Endothelial cell of umbilical vein (primary cell): ENCODE measurements at regions not wholly inside any gene's neighbourhood (a gene's known extent, or its start where the extent isn't known, plus 50 kb on each side); places are given as distances from the start of the nearest gene placed in this dataset.

Experiments used
- CTCF ChIP-seq, 2 donors: IDR thresholded peaks; 1 replicate in 1 of 2; 2 replicates in 1 of 2; pipeline ENCODE4 v1.5.1; 2011; ENCODE audit warnings: low read length in 2 of 2, mild to moderate bottlenecking in 2 of 2, moderate library complexity in 2 of 2, control low read depth in 1 of 2, inconsistent platforms in 1 of 2, low read depth in 1 of 2; ENCODE audit not compliant: insufficient read depth in 1 of 2; ENCODE audit errors: extremely low read depth in 1 of 2
- EZH2 ChIP-seq: IDR thresholded peaks from 2 replicates; pipeline ENCODE4 v1.6.1; 2012; ENCODE audit warnings: borderline replicate concordance, low read depth, mild to moderate bottlenecking, moderate library complexity, low read length, inconsistent platforms; ENCODE audit not compliant: severe bottlenecking
- GATA2 ChIP-seq: IDR thresholded peaks from 2 replicates; pipeline ENCODE4 v1.7.0; 2011; ENCODE audit warnings: low read depth, mild to moderate bottlenecking, moderate library complexity, mixed read lengths, low read length; ENCODE audit not compliant: insufficient read length, insufficient read depth
- MAX ChIP-seq: IDR thresholded peaks from 2 replicates; pipeline ENCODE4 v1.6.1; 2011; ENCODE audit not compliant: insufficient read depth, insufficient read length
- MYC ChIP-seq: IDR thresholded peaks from one replicate; pipeline ENCODE4 v1.6.1; 2011; ENCODE audit warnings: mild to moderate bottlenecking, low read depth, low read length
- POLR2A ChIP-seq: IDR thresholded peaks from 2 replicates; pipeline ENCODE4 v1.6.1; 2012; ENCODE audit warnings: low read depth, mild to moderate bottlenecking, control low read depth, low read length
- POLR2AphosphoS5 ChIP-seq: IDR thresholded peaks from 2 replicates; pipeline ENCODE4 v1.6.1; 2012; ENCODE audit warnings: low read depth, mild to moderate bottlenecking, control low read depth, low read length, moderate library complexity; ENCODE audit not compliant: insufficient read depth

- no peak for TF ChIP-seq POLR2A
- TF ChIP-seq CTCF (IDR thresholded peaks at IDR 0.05; ENCODE audit: extremely low read depth in 1 of 2, insufficient read depth in 1 of 2, low read depth in 1 of 2, low read length in 2 of 2): no peak
- no peak for TF ChIP-seq EZH2
- no peak for TF ChIP-seq POLR2AphosphoS5
- no peak for TF ChIP-seq MYC
- no peak for TF ChIP-seq GATA2
- TF ChIP-seq MAX: no peak
Measured at GRCh38 chr11:15764948-15765347, 591.4 kb downstream of the SOX6 start.
